22Rv1 (cell line): ENCODE measurements at regions not wholly inside any gene's neighbourhood (a gene's known extent, or its start where the extent isn't known, plus 50 kb on each side); places are given as distances from the start of the nearest gene placed in this dataset.

Source experiments
- ZFX ChIP-seq: fragments of 450-650 bp; IDR thresholded peaks from 2 replicates; pipeline ENCODE4 v1.6.1; 2017; ENCODE audit warnings: antibody characterized with exemption, borderline replicate concordance
- TF ChIP-seq, protein P1 (sequence below): fragments of 450-650 bp; IDR thresholded peaks from 2 replicates; pipeline ENCODE4 v1.5.1; 2017; ENCODE audit warnings: mild to moderate bottlenecking

DNA sequence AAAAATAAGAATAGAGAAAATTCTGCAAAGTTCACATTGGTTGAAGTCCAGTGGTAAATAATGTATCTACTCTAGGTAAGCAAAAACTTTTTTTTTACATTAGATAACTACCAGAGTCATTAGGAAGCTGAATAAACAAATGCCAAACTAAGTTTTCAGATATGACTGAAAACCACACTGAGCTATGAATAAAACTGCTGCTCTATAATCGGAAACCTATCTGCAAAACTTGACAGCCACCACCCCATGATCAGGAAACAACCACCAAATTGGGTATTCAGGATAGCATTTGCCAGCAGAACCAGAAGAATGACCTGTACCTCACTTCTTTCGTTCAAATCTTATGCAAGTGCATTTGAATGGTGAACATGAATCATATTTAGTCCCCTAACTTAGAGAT is 173.0 kb upstream of the TET2 start:
- TF ChIP-seq, protein P1, sequence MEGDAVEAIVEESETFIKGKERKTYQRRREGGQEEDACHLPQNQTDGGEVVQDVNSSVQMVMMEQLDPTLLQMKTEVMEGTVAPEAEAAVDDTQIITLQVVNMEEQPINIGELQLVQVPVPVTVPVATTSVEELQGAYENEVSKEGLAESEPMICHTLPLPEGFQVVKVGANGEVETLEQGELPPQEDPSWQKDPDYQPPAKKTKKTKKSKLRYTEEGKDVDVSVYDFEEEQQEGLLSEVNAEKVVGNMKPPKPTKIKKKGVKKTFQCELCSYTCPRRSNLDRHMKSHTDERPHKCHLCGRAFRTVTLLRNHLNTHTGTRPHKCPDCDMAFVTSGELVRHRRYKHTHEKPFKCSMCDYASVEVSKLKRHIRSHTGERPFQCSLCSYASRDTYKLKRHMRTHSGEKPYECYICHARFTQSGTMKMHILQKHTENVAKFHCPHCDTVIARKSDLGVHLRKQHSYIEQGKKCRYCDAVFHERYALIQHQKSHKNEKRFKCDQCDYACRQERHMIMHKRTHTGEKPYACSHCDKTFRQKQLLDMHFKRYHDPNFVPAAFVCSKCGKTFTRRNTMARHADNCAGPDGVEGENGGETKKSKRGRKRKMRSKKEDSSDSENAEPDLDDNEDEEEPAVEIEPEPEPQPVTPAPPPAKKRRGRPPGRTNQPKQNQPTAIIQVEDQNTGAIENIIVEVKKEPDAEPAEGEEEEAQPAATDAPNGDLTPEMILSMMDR: no peak
- no peak for TF ChIP-seq ZFX
